Gastroesophageal sphincter (tissue), 3 donors: ENCODE measurements at regions not wholly inside any gene's neighbourhood (a gene's known extent, or its start where the extent isn't known, plus 50 kb on each side); places are given as distances from the start of the nearest gene placed in this dataset.

Source experiments
- EP300 ChIP-seq: sonication (generic); formaldehyde crosslinking; IDR thresholded peaks from one replicate; pipeline ENCODE4 v1.6.1; 2017; ENCODE audit warnings: antibody characterized with exemption, mild to moderate bottlenecking
- TF ChIP-seq, protein P1 (sequence below), 4 experiments: fragments of 200-600 bp in 2 of 4; fragments of 450-650 bp in 2 of 4; sonication (generic) in 1 of 4; IDR thresholded peaks; one replicate each; pipeline ENCODE4 v1.5.1; 2017 to 2019; ENCODE audit warnings: antibody characterized with exemption in 4 of 4, mild to moderate bottlenecking in 2 of 4, moderate library complexity in 2 of 4

DNA sequence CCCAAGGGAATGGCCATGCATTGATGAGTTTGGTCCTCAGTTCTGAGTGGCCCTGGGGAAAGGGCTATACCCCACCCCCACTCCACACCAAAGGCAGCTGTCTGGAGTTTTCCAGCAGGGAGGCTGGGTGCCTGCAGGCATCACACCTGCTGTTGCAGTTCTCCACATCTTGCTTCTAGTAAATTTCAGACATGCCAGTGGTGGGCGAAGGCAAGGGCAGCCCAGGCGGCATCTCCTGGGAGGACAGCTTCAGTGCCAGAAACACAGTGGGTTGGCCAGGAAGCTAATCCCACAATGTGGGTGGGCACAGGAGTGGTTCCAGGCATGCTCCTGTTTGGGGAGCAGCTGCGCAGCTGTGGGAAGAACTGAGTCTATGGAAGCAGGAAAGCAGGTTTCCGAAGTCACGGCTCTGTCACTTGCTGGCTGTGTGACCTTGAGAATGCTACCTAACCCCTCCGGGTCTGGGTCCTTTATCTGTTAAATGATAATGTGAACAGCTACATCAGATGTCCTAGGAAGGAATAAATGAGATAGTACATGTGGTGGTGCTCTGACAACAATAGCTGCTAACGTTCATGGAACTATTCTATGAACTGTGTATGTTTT is 84.6 kb upstream of the SPTBN1 start:
- TF ChIP-seq, protein P1, sequence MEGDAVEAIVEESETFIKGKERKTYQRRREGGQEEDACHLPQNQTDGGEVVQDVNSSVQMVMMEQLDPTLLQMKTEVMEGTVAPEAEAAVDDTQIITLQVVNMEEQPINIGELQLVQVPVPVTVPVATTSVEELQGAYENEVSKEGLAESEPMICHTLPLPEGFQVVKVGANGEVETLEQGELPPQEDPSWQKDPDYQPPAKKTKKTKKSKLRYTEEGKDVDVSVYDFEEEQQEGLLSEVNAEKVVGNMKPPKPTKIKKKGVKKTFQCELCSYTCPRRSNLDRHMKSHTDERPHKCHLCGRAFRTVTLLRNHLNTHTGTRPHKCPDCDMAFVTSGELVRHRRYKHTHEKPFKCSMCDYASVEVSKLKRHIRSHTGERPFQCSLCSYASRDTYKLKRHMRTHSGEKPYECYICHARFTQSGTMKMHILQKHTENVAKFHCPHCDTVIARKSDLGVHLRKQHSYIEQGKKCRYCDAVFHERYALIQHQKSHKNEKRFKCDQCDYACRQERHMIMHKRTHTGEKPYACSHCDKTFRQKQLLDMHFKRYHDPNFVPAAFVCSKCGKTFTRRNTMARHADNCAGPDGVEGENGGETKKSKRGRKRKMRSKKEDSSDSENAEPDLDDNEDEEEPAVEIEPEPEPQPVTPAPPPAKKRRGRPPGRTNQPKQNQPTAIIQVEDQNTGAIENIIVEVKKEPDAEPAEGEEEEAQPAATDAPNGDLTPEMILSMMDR (IDR thresholded peaks at IDR 0.05), result no peak
- TF ChIP-seq EP300, result no peak
